Panc1 (cell line): ENCODE measurements at regions not wholly inside any gene's neighbourhood (a gene's known extent, or its start where the extent isn't known, plus 50 kb on each side); places are given as distances from the start of the nearest gene placed in this dataset.

ENCODE experiments used
- ATAC-seq: fragments of 200-7000 bp; cut with Tn5 transposase; 2 replicates; pipeline ENCODE4 v1.9.1; 2020; ENCODE audit warnings: mild to moderate bottlenecking, moderate library complexity
- BruUV-seq: library from RNA; stranded (reverse); fragments of 400-500 nt; replicated peaks from 2 replicates; lab custom pipeline; 2021; lab: Mats Ljungman, UMichigan
- CTCF ChIA-PET: fragments of 300-600 bp; sonication (Branson Sonifier 250); formaldehyde crosslinking; loops from one replicate; lab custom pipeline; 2022; ENCODE audit warnings: antibody characterized with exemption; lab: Charles Lee
- POLR2A ChIA-PET: fragments of 300-600 bp; sonication (Branson Sonifier 250); formaldehyde crosslinking; loops from one replicate; lab custom pipeline; 2022; ENCODE audit warnings: antibody characterized with exemption; lab: Charles Lee
- DNase-seq: peaks from one replicate; pipeline ENCODE4 v3.0.0-alpha.2; 2010; ENCODE audit warnings: low read depth, low spot score
- H3K27ac ChIP-seq: 2 replicates; pipeline ENCODE4 v1.5.1; 2011; ENCODE audit warnings: mild to moderate bottlenecking, low read length, inconsistent platforms
- H3K27me3 ChIP-seq: fragments of 200-500 bp; sonication (Bioruptor generic); 2 replicates; pipeline ENCODE4 v1.6.0; 2014; ENCODE audit warnings: low read length, inconsistent platforms; ENCODE audit not compliant: control insufficient read depth, insufficient read depth
- H3K36me3 ChIP-seq: fragments of 200-500 bp; sonication (Bioruptor generic); 2 replicates; pipeline ENCODE4 v1.5.1; 2014; ENCODE audit warnings: inconsistent platforms, mild to moderate bottlenecking, low read length, moderate library complexity; ENCODE audit not compliant: control insufficient read depth, insufficient read depth
- H3K4me1 ChIP-seq: 2 replicates; pipeline ENCODE4 v1.5.1; 2011; ENCODE audit warnings: inconsistent platforms, mild to moderate bottlenecking, low read length, moderate library complexity; ENCODE audit not compliant: control insufficient read depth, insufficient read depth
- H3K4me3 ChIP-seq, 2 experiments: 2 replicates each; pipeline ENCODE4 v1.5.1; 2011 to 2012; ENCODE audit warnings: low read depth in 2 of 2, low read length in 2 of 2, mild to moderate bottlenecking in 2 of 2, inconsistent platforms in 1 of 2, moderate library complexity in 1 of 2
- H3K9me3 ChIP-seq: fragments of 200-500 bp; sonication (Bioruptor generic); 2 replicates; pipeline ENCODE4 v1.5.1; 2014; ENCODE audit warnings: low read depth, mild to moderate bottlenecking, inconsistent platforms, low read length, moderate library complexity; ENCODE audit not compliant: control insufficient read depth, insufficient read depth
- CTCF ChIP-seq: fragments of 450-650 bp; IDR thresholded peaks from 2 replicates; pipeline ENCODE4 v1.5.1; 2017; ENCODE audit warnings: mild to moderate bottlenecking
- POLR2AphosphoS5 ChIP-seq: IDR thresholded peaks from 2 replicates; pipeline ENCODE4 v1.6.1; 2012; ENCODE audit warnings: mild to moderate bottlenecking, low read depth, low read length, moderate library complexity
- REST ChIP-seq, 2 experiments: IDR thresholded peaks; 2 replicates each; pipeline ENCODE4 v1.6.1; 2011 to 2012; ENCODE audit warnings: low read depth in 2 of 2, control low read depth in 1 of 2, low read length in 1 of 2, mild to moderate bottlenecking in 1 of 2, moderate library complexity in 1 of 2; ENCODE audit not compliant: insufficient read depth in 1 of 2
- SIN3A ChIP-seq: IDR thresholded peaks from 2 replicates; pipeline ENCODE4 v1.6.1; 2012; ENCODE audit warnings: low read depth, mild to moderate bottlenecking, low read length, moderate library complexity, borderline replicate concordance; ENCODE audit not compliant: insufficient read depth
- TCF7L2 ChIP-seq: IDR thresholded peaks from 2 replicates; pipeline ENCODE4 v1.6.1; 2011; ENCODE audit warnings: mild to moderate bottlenecking, low read depth, low read length, inconsistent platforms
- in situ Hi-C: cut with HindIII; loops from 2 replicates; pipeline ENCODE4 v1.10.0; 2016; ENCODE audit warnings: low sequenced_read_pairs, low pct_unique_long_range_greater_than_20kb
- intact Hi-C: fragments of 100-400 bp; cut with micrococcal nuclease; formaldehyde crosslinking; loops from one replicate; pipeline ENCODE4 v1.10.0; 2022; ENCODE audit not compliant: unreplicated experiment

- ATAC-seq, result no peak
- Histone ChIP-seq H3K36me3 (no peaks in the 10 kb centered on the region), H3K4me3 (no peak overlapping the region), H3K27ac (no peak overlapping the region), H3K4me1 (no peaks in the 10 kb centered on the region), H3K27me3 (no peaks in the 10 kb centered on the region; the same call in 1 of the 2 replicates), H3K9me3 (no peaks in the 10 kb centered on the region)
- in situ Hi-C loops (no loop called here), intact Hi-C loops (no loop called here)
- BruUV-seq, result no TSS peak
- DNase-seq, result no peak
- ChIA-PET POLR2A (no interaction called here), CTCF (no interaction called here)
- TF ChIP-seq TCF7L2 (no peak), SIN3A (no peak), CTCF (no peak), REST (IDR thresholded peaks at IDR 0.05; ENCODE audit: insufficient read depth in 1 of 2, low read depth in 2 of 2, low read length in 1 of 2) (no peak), POLR2AphosphoS5 (no peak)
Observed at GRCh38 chr6:1239805-1240204, 72.1 kb upstream of the FOXQ1 start.

- in situ Hi-C loops, result no loop called here
- no peak for ATAC-seq
Observed at GRCh38 chr6:1238040-1238439, 73.9 kb upstream of the FOXQ1 start.

More at GRCh38 chr6:1238040-1238439, 73.9 kb upstream of the FOXQ1 start:
- POLR2A ChIA-PET, result no interaction called here
- Histone ChIP-seq H3K27ac (no peak overlapping the region), H3K4me3 (no peak overlapping the region), H3K9me3 (no peaks in the 10 kb centered on the region), H3K36me3 (no peaks in the 10 kb centered on the region), H3K27me3 (no peaks in the 10 kb centered on the region; the same call in 1 of the 2 replicates), H3K4me1 (no peaks in the 10 kb centered on the region)
- CTCF ChIA-PET, result no interaction called here
- TF ChIP-seq POLR2AphosphoS5, result no peak
- TF ChIP-seq SIN3A, result no peak
- no peak for TF ChIP-seq CTCF
- no peak for TF ChIP-seq REST (IDR thresholded peaks at IDR 0.05; ENCODE audit: insufficient read depth in 1 of 2, low read depth in 2 of 2, low read length in 1 of 2)
- no peak for TF ChIP-seq TCF7L2
- intact Hi-C loops, result no loop called here
- no TSS peak for BruUV-seq
- DNase-seq, result no peak
